Activated CD4-positive, alpha-beta T cell treated with anti-CD3 and anti-CD28 coated beads for 4 hours (primary cell): ENCODE measurements at regions not wholly inside any gene's neighbourhood (a gene's known extent, or its start where the extent isn't known, plus 50 kb on each side); places are given as distances from the start of the nearest gene placed in this dataset.
"Not testable (repeated sequence)": the region's sequence is repeated elsewhere in the genome, so short reads cannot be mapped to it uniquely, and the experiment has no call there.

ENCODE experiments used
- DNase-seq, 2 donors: peaks; one replicate each; pipeline ENCODE4 v3.0.0-alpha.2; 2020

GRCh38 chr17:16870253-16871245 lies 101.4 kb downstream of the TNFRSF13B start:
- no peak for DNase-seq

- DNase-seq, result not testable (repeated sequence)
Observed at GRCh38 chr17:16869531-16870252, 102.2 kb downstream of the TNFRSF13B start.

GRCh38 chr17:16868616-16869015 lies 103.3 kb downstream of the TNFRSF13B start:
- DNase-seq, result not testable (repeated sequence)

- not testable (repeated sequence) for DNase-seq
Observed at GRCh38 chr17:16867545-16867944, 104.4 kb downstream of the TNFRSF13B start.

GRCh38 chr17:16866841-16867240 lies 105.1 kb downstream of the TNFRSF13B start:
- not testable (repeated sequence) for DNase-seq

- no peak for DNase-seq
Observed at GRCh38 chr17:16866436-16866835, 105.5 kb downstream of the TNFRSF13B start.

GRCh38 chr17:16865704-16866103 lies 106.2 kb downstream of the TNFRSF13B start:
- DNase-seq, result not testable (repeated sequence)

- DNase-seq, result not testable (repeated sequence)
Observed at GRCh38 chr17:16865077-16865613, 106.8 kb downstream of the TNFRSF13B start.

- DNase-seq, result not testable (repeated sequence)
Observed at GRCh38 chr17:16864462-16865076, 107.3 kb downstream of the TNFRSF13B start.

GRCh38 chr17:16861152-16861551 lies 110.8 kb downstream of the TNFRSF13B start:
- DNase-seq, result not testable (repeated sequence)

GRCh38 chr17:16860467-16860866 lies 111.5 kb downstream of the TNFRSF13B start:
- DNase-seq, result not testable (repeated sequence)

GRCh38 chr17:16859515-16859914 lies 112.4 kb downstream of the TNFRSF13B start:
- not testable (repeated sequence) for DNase-seq

GRCh38 chr17:16857746-16858145 lies 114.2 kb downstream of the TNFRSF13B start:
- DNase-seq, result not testable (repeated sequence)

- not testable (repeated sequence) for DNase-seq
Observed at GRCh38 chr17:16856846-16857245, 115.1 kb downstream of the TNFRSF13B start.

- not testable (repeated sequence) for DNase-seq
Observed at GRCh38 chr17:16856171-16856570, 115.7 kb downstream of the TNFRSF13B start.

- not testable (repeated sequence) for DNase-seq
Observed at GRCh38 chr17:16854636-16855035, 117.3 kb downstream of the TNFRSF13B start.

- no peak for DNase-seq
Observed at GRCh38 chr17:16853661-16854320, 118.1 kb downstream of the TNFRSF13B start.

GRCh38 chr17:16849861-16850260 lies 122.1 kb downstream of the TNFRSF13B start:
- not testable (repeated sequence) for DNase-seq

GRCh38 chr17:16848997-16849396 lies 122.9 kb downstream of the TNFRSF13B start:
- DNase-seq, result not testable (repeated sequence)

GRCh38 chr17:16845098-16845497 lies 126.8 kb downstream of the TNFRSF13B start:
- DNase-seq, result not testable (repeated sequence)

GRCh38 chr17:16844669-16845068 lies 127.2 kb downstream of the TNFRSF13B start:
- not testable (repeated sequence) for DNase-seq

GRCh38 chr17:16843511-16843910 lies 128.4 kb downstream of the TNFRSF13B start:
- DNase-seq, result not testable (repeated sequence)
